Esophagus muscularis mucosa (tissue), 4 donors: ENCODE measurements at regions not wholly inside any gene's neighbourhood (a gene's known extent, or its start where the extent isn't known, plus 50 kb on each side); places are given as distances from the start of the nearest gene placed in this dataset.
"Not testable (repeated sequence)": the region's sequence is repeated elsewhere in the genome, so short reads cannot be mapped to it uniquely, and the experiment has no call there.

Experiments
- DNase-seq: peaks from one replicate; pipeline ENCODE4 v3.0.0-alpha.2; 2017; ENCODE audit errors: extremely low spot score
- H3K27ac ChIP-seq, 4 donors: fragments of 200-600 bp; sonication (generic); replicated peaks in 1 of 4; 1 replicate in 3 of 4; 2 replicates in 1 of 4; pipeline ENCODE4 v1.5.1; 2016 to 2019; ENCODE audit warnings: mild to moderate bottlenecking in 1 of 4
- H3K27me3 ChIP-seq, 4 donors: fragments of 200-600 bp; sonication (generic); one replicate each; pipeline versions ENCODE4 v1.5.1 to v1.6.0; 2016 to 2019
- H3K36me3 ChIP-seq, 4 donors: fragments of 200-600 bp; sonication (generic); one replicate each; pipeline ENCODE4 v1.5.1; 2016 to 2019
- H3K4me1 ChIP-seq, 4 donors: fragments of 200-600 bp; sonication (generic); one replicate each; pipeline ENCODE4 v1.5.1; 2016 to 2019
- H3K4me3 ChIP-seq, 4 donors: fragments of 200-600 bp; sonication (generic); 1 replicate in 2 of 4; 2 replicates in 2 of 4; pipeline ENCODE4 v1.5.1; 2016 to 2019; ENCODE audit warnings: mild to moderate bottlenecking in 4 of 4, moderate library complexity in 1 of 4
- H3K9me3 ChIP-seq, 4 donors: fragments of 200-600 bp; sonication (generic); 1 replicate in 3 of 4; 2 replicates in 1 of 4; pipeline ENCODE4 v1.5.1; 2016 to 2019
- CTCF ChIP-seq, 3 experiments: fragments of 200-600 bp in 2 of 3; fragments of 450-650 bp in 1 of 3; sonication (generic) in 2 of 3; IDR thresholded peaks; one replicate each; pipeline ENCODE4 v1.5.1; 2017 to 2019; ENCODE audit warnings: antibody characterized with exemption in 3 of 3, mild to moderate bottlenecking in 2 of 3, moderate library complexity in 1 of 3
- EP300 ChIP-seq: sonication (generic); formaldehyde crosslinking; IDR thresholded peaks from one replicate; pipeline ENCODE4 v1.6.1; 2017; ENCODE audit warnings: antibody characterized with exemption
- POLR2A ChIP-seq: fragments of 450-650 bp; IDR thresholded peaks from one replicate; pipeline ENCODE4 v1.6.1; 2017; ENCODE audit warnings: antibody characterized with exemption, moderate library complexity, mild to moderate bottlenecking, low read depth
- POLR2AphosphoS5 ChIP-seq, 2 donors: sonication (generic); formaldehyde crosslinking; IDR thresholded peaks; one replicate each; pipeline ENCODE4 v1.6.1; 2017; ENCODE audit warnings: antibody characterized with exemption in 2 of 2
- WGBS: methylation state at CpG from one replicate; pipeline ENCODE4 v1.1.5; 2018; 5-methylcytosine and 5-hydroxymethylcytosine counted together
- intact Hi-C: fragments of 100-400 bp; cut with DNase I; formaldehyde crosslinking; loops from one replicate; pipeline ENCODE4 v1.15.1; 2023

DNA sequence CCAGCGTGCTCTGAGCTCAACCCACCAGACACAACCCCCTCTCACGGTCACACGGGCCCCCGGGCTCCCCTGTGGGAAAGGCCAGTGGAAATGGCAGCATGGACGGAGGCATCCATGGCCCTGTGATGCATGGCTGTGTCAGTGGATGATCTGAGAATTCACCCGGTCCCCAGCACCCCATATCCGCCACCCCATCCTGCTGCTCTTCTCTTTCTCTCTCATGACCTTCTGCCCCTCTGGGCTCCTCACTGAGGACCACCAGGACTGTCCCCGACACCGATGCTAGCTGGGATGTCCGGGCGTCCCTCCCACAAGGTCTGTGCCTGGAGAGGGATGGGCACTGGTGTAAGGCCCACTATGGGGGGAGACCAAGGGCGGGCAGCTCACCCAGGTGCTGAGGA, 282.2 kb downstream of the ADGRD1 start:
- WGBS = 95% methylated on average over 7 of the region's 12 CpGs
- no peak for TF ChIP-seq EP300
- TF ChIP-seq POLR2A = no peak
- TF ChIP-seq POLR2AphosphoS5 (IDR thresholded peaks at IDR 0.05) = no peak
- TF ChIP-seq CTCF (IDR thresholded peaks at IDR 0.05) = no peak
- no peak overlapping the region for H3K27ac ChIP-seq
- intact Hi-C loops = no loop called here
- peaks cover 0 to 12% (median 7%) of the 10 kb centered on the region in 4 donors for H3K4me1 ChIP-seq
- DNase-seq = no peak
- H3K4me3 ChIP-seq = no peak overlapping the region
- H3K9me3 ChIP-seq = peaks cover 0 to 8% (median 5%) of the 10 kb centered on the region in 4 donors
- H3K36me3 ChIP-seq = no peaks in the 10 kb centered on the region
- H3K27me3 ChIP-seq = no peaks in the 10 kb centered on the region

GRCh38 chr12:131239384-131240094, 285.8 kb downstream of the ADGRD1 start:
- 89% methylated on average over 7 of the region's 7 CpGs for WGBS
- Histone ChIP-seq H3K4me3 (no peak overlapping the region), H3K9me3 (no peaks in the 10 kb centered on the region), H3K4me1 (peaks cover 0 to 3% (median 0%) of the 10 kb centered on the region in 4 donors), H3K27me3 (no peaks in the 10 kb centered on the region), H3K27ac (no peak overlapping the region), H3K36me3 (no peaks in the 10 kb centered on the region)
- intact Hi-C loops = no loop called here
- DNase-seq = no peak
- TF ChIP-seq EP300 = no peak
- TF ChIP-seq CTCF (IDR thresholded peaks at IDR 0.05) = no peak
- no peak for TF ChIP-seq POLR2AphosphoS5 (IDR thresholded peaks at IDR 0.05)
- TF ChIP-seq POLR2A = no peak

GRCh38 chr12:131241517-131241916, 287.8 kb downstream of the ADGRD1 start:
- H3K27me3 ChIP-seq = peaks cover 0 to 14% (median 0%) of the 10 kb centered on the region in 4 donors
- no peak overlapping the region for H3K4me3 ChIP-seq
- H3K4me1 ChIP-seq = no peaks in the 10 kb centered on the region
- no peaks in the 10 kb centered on the region for H3K36me3 ChIP-seq
- no peak for TF ChIP-seq EP300
- no peak for TF ChIP-seq CTCF (IDR thresholded peaks at IDR 0.05)
- no peak for TF ChIP-seq POLR2A
- no peak for TF ChIP-seq POLR2AphosphoS5 (IDR thresholded peaks at IDR 0.05)
- no peaks in the 10 kb centered on the region for H3K9me3 ChIP-seq
- intact Hi-C loops = no loop called here
- DNase-seq = no peak
- no peak overlapping the region for H3K27ac ChIP-seq

DNA sequence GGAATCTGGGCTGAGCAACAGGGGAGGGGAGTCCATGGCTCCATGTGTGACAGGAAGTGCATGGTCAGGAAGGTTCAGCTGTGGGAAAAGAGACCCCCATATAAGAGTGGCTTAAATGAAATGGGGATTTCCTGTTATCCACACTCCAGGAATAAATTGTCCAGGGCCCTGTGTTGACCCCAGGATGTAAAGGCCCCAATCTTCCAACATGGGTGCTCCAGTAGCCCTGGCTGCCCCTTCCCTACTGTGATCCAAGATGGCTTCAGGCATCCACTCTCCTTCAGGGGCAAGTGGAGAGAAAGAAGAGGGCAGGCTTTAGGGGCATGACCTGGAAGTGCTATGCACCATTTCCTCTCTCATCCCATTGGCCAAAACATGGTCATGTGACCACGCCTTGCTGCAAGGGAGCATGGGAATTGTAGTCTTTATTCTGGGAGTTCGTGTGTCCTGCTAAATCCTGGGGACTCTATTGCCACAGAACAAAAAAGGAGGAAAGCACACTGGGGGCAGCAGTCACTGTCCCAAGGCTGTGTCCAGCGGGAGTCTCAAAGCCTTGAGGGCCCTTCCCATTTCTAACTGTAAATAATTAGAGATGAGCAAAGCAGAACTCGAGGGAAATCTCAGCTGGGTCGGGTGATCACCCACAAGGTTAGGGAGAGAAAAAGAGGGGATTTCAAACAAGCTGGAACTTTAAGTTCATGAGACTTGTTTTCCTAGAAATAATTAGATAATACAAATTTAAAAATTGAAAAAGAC, 289.2 kb downstream of the ADGRD1 start:
- intact Hi-C loops = no loop called here

DNA sequence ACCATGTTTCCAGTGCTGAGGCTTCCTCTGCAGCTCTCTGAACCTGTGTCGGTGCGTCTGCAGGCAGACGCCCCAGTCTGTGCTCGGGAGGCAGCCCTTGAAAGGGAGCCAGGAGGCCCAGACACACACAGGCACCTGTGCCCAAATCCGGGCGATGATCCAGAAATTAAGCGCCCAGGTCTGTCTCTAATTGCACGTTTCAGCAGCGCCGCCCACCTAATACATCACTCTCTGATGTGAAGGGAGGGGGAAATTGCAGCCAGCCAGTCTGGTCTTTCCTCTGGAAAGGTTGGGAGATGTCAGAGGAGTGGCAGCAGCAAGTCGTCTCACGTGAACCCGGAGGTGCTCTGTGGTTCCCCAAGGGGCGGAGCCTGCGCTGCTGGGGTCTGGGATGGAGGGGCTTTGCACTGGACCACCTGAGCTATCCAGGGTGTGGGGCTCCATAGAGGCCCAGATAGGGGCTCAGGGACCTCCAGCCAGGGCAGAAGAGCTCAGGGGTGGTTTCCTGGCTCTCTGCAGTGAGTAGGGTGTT, 290.5 kb downstream of the ADGRD1 start:
- H3K36me3 ChIP-seq, intact Hi-C loops, H3K4me1 ChIP-seq, H3K9me3 ChIP-seq, H3K4me3 ChIP-seq, H3K27ac ChIP-seq, DNase-seq: not testable (repeated sequence)
- no CpG with 5 or more reads among the region's 15 CpGs for whole genome bisulfite sequencing
- peaks cover 0 to 22% (median 0%) of the 10 kb centered on the region in 4 donors for H3K27me3 ChIP-seq

More for the DNA sequence above, 289.2 kb downstream of the ADGRD1 start:
- 93% methylated on average over 5 of the region's 5 CpGs for WGBS
- Histone ChIP-seq H3K27ac (no peak overlapping the region), H3K4me1 (no peaks in the 10 kb centered on the region), H3K27me3 (peaks cover 0 to 16% (median 0%) of the 10 kb centered on the region in 4 donors), H3K9me3 (no peaks in the 10 kb centered on the region), H3K4me3 (no peak overlapping the region), H3K36me3 (no peaks in the 10 kb centered on the region)
- no peak for TF ChIP-seq EP300
- TF ChIP-seq CTCF (IDR thresholded peaks at IDR 0.05) = no peak
- DNase-seq = no peak

DNA sequence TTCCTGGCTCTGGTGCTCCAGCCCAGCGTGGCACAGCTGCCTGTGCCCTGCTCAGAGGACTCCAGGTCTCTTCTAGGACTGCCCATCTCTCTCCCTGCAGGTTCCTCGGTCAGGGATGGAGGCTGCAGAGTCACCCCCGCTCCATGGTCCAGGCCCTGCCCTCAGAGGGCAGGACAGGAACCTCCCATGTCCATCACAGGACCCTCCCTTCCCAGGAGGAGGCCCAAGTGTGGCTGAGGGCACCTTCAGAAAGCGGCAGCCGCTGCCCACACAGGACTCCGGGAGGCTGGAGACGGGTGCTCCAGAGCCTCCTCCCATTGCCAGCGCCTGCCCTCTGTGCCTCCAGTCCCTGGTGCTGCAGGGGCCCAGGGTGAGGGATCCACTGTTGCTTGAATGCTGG, 291.5 kb downstream of the ADGRD1 start:
- H3K27ac ChIP-seq = not testable (repeated sequence)
- WGBS = 90% methylated on average over 6 of the region's 8 CpGs

More for the DNA sequence above, 291.5 kb downstream of the ADGRD1 start:
- H3K36me3 ChIP-seq, H3K4me1 ChIP-seq, H3K4me3 ChIP-seq, DNase-seq, H3K9me3 ChIP-seq, intact Hi-C loops: not testable (repeated sequence)
- peaks cover 0 to 22% (median 0%) of the 10 kb centered on the region in 4 donors for H3K27me3 ChIP-seq
